ENCODE measurements at regions not wholly inside any gene's neighbourhood (a gene's known extent, or its start where the extent isn't known, plus 50 kb on each side); places are given as distances from the start of the nearest gene placed in this dataset.

DNA sequence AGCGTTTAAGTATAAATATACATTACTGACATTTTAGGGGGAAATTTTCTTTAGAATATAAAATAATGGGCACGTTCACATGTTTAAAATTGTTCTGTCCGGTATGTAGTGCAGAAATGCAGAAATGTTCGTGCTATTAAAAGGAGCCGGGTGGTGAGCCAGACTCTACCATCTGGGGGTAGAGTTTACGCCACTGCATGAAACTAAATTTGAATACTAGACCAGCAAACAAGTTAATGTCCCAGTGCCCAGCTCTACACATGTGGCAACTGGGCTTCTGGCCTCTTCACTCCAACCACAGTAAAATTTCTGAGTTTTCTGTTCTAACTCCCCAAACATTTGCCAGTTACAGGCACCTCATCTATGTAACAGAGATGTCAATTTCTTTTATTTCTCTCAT, 1453.3 kb upstream of the TENM3 start:
- no peak for DNase-seq (ENCODE audit: low read depth, low spot score)

DNA sequence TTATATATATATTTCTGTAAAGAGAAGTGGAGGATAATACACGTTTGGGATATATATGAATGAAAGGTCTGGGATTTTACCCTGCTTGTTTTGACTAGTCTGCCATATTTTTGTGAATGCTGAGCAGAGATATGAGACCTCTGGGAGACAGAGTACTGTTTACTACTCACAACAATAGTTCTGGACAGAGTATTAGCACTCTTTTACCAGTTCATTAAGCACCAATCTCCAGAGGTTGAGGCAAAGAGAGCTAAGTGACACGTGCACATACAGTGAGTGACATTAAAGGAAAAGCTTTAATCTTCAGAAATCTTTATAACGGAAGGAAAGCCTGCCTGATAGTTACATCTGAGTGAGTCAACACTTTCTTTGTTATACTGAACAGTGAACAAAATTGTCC, 1452.7 kb upstream of the TENM3 start:
- no peak for DNase-seq (ENCODE audit: low read depth, low spot score)

DNA sequence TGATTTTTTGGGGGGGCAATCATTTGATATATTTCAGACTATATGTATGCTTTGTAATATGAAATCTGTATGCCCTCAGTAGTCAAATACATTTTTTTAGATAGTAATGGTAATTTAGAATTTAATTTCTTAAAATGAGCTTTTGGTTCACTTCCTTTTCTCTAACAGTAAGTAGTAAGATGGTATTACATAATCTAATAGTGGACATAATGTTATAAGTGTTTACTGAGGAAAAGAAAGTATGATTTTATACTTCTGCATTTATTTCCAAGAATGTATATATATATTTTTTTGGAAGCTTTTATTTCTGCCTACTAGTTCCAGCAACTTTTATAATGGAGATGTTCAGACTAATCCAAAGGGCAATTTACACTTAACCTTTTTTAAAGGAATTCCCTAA, 1450.7 kb upstream of the TENM3 start:
- DNase-seq (ENCODE audit: low read depth, low spot score), result no peak

DNA sequence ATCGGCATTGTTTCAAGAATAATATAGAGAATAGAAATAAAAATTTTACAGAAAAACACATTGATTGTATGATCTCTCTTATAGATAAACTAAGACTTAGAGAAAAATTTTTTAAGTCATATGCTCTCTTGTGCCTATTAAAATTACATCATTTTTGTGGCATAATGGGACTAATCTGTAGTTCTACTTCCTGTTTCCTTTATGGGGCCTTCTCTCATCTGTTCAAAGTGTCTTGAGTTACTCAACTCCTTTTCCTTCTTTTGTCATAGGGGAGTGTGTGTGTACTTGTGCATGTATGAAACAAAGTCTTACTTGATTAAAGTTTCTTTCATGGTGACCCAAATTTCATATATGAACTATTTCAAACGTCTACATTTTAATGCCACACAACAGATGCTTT, 1448.9 kb upstream of the TENM3 start:
- DNase-seq (ENCODE audit: low read depth, low spot score), result no peak

DNA sequence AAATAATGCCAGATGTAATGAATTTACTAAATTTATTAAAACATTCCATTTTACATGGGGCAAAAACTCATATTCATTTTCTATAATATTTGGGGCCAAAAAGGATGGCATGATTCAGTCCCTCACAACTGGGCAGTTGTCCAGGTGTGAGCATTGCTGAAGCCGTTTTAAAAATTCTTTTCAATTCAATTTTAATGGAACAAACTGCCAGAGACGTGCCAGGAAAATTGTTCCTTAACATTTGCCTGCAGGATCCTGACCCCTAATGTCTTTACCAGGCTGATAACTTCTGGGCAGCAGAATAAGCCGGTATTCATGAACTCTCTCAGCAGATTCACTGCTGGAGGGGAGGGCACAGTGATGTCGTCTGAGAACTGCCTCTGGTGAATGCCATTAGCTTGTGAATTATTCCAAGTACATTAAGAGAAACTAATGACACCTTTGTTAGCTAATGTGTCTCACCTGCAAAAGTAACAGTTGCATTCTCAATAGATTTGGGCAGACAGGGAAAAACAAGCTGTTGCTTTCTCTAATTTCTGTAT, 1445.1 kb upstream of the TENM3 start:
- DNase-seq (ENCODE audit: low read depth, low spot score), result no peak

DNA sequence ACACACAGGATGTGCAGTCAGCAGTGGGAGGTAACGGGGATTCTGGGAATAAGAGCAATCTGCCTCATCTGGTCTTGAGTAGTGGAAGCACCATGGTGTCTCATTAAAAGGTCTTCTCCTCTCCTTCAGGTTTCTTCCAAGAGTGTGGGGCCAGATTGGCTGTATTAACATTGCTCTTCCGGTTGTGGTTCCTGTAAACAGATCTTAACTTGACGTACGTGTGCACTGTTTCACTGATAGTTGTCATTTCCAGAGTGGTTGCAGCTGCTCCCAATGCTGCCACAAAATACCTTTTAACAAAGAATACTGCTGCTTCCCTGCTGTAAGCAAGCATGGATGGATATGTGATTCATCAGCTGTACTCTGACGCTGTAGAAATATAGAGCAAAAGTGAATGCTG, 1443.4 kb upstream of the TENM3 start:
- no peak for DNase-seq (ENCODE audit: low read depth, low spot score)

DNA sequence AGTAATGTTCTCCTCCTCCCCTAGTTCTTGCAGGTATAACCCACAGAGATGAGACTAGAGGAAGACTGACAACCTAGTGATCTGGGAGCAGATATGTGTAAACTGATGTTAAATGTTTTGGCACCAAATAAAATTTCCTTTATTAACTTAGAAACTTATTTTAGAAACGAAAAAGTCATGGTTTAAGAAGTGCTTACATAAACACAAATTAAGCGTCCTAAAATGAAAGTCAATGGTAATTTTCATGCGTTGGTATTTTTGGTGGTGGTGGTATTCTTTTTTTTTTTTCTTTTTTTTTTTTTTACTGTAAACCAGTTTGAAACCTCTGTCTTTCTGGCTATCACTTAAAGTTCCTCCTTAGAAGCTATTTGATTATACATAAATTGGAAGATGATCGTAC, 1438.1 kb upstream of the TENM3 start:
- no peak for DNase-seq (ENCODE audit: low read depth, low spot score)

DNA sequence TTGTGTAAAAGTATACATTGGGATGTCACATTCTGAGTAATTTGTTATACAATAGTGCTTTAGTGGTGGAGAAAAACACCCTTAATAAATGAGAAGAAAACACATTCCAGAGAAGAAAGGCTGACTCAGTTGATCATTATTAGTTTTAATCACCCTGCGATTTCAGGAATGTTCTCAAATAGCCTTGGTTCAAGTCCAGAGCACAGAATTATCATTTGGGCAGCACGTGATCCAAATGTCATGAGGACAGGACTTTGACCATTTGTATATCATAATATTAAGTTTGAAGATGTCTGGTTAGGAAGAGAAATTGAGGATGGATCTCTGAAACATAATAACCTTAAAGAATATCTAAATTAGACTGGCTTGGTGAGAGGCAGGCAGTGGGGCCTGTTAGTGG, 1434.3 kb upstream of the TENM3 start:
- DNase-seq (ENCODE audit: low read depth, low spot score), result no peak

DNA sequence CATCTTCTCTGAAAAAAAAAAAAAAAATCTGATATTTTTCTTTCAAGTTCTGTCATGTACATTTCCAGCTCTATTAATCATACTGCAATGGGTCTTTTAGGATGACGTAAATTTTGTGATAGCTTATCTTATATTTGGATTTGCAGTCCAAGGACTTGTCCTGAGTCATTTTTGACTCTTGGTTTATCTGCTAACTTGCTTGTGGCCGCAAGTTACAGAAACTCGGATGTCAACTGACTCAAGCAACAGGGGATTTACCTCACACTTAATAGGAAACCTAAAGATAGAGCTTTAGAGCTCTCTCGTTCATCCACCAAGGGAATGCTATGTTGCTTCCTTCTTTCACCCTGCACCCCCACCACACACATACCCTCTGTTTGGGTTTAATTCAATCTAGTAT, 1433.8 kb upstream of the TENM3 start:
- DNase-seq (ENCODE audit: low read depth, low spot score), result no peak

DNA sequence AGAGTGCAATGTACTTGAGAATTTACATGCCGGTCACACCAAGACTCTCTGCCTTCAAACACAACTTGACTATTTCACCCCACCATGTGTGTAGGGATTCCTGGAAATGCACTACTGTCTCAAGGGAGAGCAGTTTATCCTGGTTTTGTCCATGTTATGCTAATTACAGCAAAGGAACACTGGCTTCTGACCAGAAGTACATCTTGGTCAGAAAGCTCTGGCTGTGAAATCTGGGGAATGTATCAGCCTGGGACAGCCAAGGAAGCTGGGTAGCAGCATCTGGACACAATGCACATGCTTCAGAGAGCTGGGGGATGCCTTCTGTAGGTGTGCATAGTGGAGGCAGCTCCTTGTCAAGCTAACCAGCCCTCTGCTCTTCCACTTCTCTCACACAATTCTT, 1432.6 kb upstream of the TENM3 start:
- DNase-seq (ENCODE audit: low read depth, low spot score), result no peak

DNA sequence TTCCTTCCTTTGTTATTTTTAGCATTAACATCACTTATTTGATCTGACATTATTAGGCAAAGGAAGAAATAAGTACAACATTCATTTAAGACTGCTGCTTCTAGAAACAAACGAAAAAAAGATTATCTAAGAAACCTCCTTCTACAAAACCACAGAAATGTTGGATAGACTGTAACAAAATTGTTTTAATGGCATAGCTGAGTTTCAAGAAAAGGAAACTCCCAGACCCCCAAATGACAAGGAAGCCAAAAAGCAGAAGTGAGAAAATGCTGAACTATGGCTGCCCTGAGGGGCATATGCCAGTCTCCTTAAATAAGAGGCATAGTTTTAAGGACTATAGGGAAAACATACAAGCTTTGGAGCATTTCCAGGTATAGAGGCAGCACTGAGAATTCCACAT, 1431.6 kb upstream of the TENM3 start:
- no peak for DNase-seq (ENCODE audit: low read depth, low spot score)

DNA sequence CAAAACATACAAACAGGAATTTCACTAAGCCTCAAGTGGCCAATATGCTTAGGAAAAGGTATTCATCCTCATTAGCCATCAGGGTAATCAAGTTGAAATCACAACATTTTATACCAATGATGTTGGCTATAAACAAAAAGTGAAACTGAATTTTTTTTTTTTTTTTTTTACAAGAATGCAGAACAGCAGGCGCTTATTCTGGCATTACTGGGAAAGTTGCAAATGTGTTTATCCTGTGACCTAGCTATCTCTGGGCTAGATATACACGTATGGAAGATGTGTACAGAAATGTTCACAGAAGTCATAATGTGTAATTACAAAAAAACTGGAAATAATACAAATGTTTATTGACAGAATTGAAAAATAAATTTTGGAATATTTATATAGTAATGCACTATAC, 1430.4 kb upstream of the TENM3 start:
- no peak for DNase-seq (ENCODE audit: low read depth, low spot score)

DNA sequence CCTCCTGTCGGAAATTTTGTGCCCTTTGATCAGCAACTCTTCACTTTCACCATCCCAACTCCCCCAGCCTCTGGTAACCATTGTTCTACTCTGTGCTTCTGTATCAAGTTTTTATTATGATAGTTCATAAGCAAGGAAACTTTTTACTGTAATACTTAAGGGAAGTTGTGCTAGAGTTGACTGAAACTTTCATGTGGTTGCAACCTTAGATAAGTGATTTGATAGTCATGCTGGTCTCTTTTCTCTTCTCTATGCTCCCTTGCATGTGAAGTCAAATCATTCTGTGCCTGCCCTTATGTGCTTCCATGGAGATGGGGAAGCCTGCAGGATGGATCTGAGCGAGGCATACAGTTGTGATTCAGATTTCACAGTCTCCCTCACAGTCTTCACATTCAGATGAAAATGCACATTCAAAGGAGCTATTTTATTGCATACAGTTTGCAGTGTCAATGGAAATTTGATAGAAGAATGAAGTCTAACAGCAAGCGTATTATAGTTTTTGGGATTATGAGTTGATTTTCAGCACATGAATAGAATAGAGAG, 1428.3 kb upstream of the TENM3 start:
- no peak for DNase-seq (ENCODE audit: low read depth, low spot score)

DNA sequence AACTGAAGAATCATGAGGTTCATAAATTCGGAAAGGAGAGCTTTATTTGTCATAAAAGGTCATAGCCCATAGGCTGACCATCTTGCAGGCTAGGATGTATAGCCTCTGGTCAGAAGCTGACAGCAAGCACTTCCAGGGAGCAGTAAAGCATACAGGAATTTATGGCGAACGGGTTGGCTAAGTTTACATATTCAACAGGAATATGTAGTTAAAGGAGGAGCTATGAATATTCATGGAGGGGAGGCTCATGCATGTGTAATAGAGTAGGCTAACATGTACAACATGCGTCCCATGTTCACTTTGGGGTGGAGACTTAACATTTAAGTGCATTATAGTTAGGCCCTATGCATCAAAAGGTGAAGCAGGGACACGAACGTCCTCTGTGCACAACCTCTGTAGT, 1425.7 kb upstream of the TENM3 start:
- DNase-seq (ENCODE audit: low read depth, low spot score), result no peak

DNA sequence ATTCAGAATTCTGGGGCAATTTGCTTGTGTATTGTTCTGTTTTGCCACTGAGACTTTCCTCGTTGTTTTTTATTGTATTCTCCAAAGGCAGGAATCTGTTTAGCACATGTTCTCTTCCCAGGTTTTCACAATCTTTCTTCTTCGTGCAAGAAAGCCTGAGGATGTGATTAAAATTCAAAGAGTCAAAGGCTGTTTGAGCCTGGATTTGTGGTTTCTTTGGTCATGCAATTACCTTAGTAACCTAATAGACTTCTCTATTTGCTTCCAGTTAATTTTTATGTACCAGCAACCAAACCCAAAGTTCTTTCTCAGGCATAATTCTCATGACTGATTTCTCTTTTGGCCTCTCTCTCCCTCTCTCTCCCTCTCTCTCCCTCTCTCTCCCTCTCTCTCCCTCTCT, 1420.1 kb upstream of the TENM3 start:
- DNase-seq (ENCODE audit: low read depth, low spot score), result no peak

DNA sequence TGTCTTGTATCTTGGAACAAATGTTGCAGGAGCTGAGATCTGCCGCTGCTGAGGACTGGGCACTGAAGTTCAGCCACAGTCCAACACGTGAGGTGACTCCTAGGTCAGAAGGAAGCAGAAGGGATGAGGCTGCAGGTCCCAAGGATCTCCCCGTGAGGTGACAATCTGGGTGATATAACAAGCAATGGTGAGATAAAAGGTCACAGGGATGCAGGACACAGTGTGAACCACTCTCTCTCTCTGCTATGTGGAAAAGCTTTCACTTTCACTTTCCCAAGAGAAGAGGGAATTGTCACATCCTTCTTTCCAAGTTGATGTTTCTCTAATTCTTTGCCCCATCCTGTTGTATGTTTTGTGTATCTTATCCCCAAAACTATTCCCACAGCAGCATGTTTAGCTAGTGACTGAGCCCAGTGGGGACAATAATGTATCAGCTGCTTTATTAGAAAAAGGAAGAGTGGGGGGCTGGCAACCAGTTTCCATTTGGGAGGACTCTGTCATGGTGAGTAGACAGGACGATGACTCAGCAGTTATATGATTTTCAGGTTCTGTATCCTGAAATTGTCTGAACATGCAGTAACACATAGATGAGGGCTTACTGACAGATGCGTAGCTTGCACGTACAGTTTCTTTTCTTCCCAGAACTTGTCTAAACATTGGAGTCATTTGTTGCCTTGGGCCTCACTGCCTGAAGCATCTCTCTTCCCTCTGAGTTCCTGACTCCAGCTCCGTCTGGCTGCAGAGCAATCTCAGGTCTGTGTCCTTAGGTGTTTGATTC, 1415.8 kb upstream of the TENM3 start:
- DNase-seq (ENCODE audit: low read depth, low spot score), result no peak

DNA sequence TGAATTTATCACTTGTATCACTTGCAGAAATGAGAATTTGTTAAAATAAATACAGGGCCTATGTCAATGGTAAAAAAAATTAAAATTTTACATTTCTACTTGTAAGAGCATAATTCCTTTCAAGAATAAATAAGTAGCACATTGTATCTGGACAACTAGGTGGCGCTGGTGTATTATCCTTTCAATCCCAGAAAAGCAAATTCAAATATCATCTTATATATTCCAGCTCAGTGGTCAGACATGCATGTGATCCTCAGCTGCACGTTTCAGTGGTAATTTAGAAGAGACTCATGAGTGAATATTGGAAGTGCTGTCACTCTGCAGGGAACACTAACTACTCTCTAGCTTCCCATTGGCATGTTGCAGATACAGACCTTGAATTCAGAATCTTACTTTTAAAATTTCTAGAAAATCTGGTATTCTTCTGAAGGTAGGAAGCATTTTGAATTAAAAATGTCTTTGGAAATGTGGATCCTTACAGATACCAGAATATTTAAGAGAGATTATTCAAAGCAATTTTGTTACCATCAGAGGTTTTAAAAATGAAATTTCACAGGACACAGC, 1414.7 kb upstream of the TENM3 start:
- DNase-seq (ENCODE audit: low read depth, low spot score), result peak; percentile 54

DNA sequence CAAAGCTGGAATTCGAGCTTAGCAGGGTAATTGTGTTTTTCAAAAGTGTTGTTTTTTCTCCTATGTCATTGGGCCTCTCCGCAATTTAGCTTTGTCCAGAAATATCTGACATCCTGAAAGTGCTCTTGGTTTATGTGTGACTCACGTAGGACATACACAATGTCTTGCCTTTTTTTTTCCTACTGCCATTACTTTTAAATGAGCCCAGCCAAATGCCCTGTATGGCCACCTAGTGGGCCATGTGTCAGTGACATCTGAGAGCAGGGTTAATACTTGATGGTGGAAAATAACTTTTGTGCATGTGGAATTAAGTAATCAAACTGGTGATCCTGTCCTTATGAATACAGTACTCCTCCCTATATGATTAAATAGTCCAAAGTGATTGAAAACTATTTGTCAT, 1411.1 kb upstream of the TENM3 start:
- DNase-seq (ENCODE audit: low read depth, low spot score), result no peak

DNA sequence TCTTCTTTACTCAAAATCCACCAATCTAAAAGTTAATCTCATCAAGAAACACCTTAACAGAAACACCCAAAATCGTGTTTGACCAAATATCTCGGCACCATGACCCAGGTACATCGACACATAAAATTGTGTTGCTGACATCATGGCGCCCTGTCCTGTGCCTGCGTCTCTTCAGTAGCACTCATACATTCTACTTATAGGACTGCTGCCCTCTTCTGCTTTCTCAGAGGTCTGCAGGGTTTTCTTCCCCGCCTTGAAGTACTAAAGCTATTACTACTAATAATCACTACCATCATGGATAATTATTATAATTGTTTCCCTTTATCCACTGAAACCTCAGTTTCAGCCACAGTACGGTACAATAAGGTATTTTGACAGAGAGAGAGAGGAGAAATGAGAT, 1403.1 kb upstream of the TENM3 start:
- DNase-seq (ENCODE audit: low read depth, low spot score), result no peak

DNA sequence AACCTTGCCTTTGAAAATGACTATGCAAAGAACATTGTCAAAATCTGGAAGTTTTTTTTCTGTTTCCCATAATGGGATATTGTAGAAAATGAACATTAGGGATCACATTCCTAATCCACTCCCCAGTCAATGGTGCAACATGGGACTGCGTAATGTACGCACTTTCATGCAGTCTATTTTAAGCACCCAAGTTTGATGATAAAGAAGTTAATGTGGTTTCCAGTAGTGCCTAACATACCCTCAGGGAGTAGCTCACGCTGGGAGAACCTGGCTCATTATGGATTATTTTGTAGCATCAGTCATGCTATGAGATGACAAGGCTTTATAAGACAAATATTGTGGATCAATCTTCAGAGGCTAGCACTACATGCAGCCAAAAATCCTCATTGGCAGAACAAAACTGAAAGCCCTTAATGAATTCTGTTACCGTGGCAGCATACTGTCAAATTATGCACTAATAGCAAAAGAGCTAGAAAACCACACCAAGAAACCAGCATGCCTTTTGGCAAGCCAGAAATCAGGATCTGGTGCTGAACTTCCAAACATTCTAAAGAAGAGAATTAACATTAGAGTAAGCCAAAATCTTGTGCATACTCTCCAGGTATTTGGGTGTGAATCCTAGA, 1392.8 kb upstream of the TENM3 start:
- no peak for DNase-seq (ENCODE audit: low read depth, low spot score)

DNA sequence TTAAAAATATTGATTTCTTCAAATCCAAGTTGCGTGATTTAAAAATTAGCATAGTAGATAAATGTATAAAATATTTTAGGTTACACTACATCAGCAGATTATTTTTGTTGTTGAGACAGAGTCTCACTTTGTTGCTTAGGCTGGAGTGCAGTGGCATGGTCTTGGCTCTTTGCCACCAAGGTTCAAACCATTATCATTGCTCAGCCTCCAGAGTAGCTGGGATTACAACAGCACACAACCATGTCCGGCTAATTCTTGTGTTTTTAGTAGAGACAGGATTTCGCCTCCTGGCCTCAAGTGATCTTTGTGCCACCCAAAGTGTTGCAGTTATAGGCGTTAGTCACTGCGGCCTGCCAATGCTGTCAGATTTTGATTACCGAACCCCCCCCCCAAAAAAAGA, 1390.5 kb upstream of the TENM3 start:
- DNase-seq (ENCODE audit: low read depth, low spot score), result no peak

DNA sequence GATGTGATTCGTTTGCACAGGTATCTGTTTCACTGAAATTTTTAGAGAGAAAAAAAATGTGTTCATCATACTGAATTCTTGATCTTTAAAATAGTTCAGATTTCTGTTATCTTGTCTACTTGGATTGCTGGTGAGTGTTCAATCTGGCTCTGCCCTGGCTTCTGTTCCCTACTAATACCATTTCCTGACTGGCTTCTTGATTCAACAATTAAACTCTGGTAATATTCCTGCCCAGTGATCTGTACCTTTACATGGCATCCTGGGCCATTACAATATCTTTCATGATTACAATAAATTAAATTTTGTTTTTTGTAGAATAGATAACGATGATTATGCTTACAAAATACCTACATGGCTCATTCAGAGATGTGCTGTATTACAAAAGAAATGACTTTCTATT, 1388.0 kb upstream of the TENM3 start:
- no peak for DNase-seq (ENCODE audit: low read depth, low spot score)

Measured in smooth muscle cell of the brain vasculature (primary cell).